Activated CD4-positive, alpha-beta T cell treated with anti-CD3 and anti-CD28 coated beads, Interleukin-2, amount 50 U/mL, for 24 hours (primary cell): ENCODE measurements at regions not wholly inside any gene's neighbourhood (a gene's known extent, or its start where the extent isn't known, plus 50 kb on each side); places are given as distances from the start of the nearest gene placed in this dataset.

Source experiments
- DNase-seq, 2 donors: peaks; one replicate each; pipeline ENCODE4 v3.0.0-alpha.2; 2020; ENCODE audit warnings: low read depth in 1 of 2, low spot score in 1 of 2

DNA sequence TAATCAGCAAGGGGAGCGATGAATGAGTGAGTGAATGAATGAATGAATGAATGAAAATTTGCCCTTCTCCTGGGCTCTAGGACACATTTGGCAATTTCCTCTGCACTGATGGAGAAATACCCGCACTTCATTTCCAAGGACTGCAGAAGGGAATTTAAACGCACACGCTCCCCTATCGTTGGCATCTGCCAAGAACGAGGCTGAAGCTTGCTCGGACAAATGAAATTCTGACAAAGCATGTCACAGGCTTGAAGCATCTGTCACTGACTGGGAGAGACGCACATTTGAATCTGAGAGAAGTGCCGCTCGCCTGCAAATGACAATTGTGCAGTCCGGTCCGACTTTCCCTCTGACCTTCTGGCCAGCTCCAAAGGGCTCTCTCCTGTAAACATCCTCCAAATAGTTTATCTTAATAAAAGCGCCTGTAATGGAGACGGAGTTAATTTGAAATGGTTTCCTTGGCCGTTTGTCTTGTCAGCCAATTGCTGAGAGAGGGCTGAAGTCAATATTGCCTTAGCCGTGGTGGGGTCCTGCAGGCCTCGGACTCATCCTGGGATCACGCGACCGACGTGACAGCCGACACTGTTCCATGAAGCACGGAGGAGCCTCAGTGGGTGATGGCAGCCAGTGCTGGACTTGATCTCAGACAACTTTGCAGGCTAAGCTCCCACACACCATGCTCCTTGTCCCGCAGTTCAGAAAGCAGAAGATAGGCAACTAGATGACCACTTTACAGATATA lies 260.7 kb downstream of the MN1 start:
- DNase-seq, result no peak

DNA sequence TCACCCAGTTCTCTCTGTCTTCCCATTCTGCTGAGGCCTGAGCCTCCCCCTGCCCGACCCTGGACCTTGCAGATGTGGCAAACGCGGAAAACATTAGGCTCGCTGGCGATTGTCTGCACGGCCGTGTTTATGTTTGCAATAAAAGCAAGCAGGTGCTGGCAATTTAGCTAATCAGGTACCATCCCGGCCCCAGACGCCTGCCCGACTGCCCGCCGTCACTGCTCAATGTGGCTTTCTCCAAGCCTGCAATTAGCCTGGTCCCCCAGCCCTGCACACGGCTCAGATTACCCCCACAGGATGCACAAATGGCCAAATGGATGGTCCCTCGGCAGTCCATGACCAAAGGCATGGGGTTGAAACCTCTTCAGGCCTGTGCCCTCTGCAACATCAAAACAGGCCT lies 259.7 kb downstream of the MN1 start:
- no peak for DNase-seq

DNA sequence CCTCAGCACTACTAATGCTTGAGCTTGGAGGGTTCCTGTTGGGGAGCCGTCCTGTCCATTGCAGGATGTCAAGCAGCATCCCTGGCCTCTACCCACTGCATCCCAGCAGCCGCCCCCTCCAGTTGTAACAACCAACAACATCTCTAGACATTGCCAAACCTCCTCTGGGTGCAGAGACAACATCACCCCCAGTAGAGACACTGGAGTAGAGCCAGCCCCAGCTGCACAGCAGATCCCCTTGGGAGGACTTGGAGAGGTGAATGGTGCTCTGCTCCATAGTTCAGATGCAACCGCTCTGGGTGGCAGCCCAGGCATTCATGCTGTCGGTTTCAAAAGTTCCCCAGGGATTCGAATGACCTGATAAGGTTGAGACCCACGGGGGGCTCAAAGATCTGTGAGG lies 259.0 kb downstream of the MN1 start:
- DNase-seq, result no peak

DNA sequence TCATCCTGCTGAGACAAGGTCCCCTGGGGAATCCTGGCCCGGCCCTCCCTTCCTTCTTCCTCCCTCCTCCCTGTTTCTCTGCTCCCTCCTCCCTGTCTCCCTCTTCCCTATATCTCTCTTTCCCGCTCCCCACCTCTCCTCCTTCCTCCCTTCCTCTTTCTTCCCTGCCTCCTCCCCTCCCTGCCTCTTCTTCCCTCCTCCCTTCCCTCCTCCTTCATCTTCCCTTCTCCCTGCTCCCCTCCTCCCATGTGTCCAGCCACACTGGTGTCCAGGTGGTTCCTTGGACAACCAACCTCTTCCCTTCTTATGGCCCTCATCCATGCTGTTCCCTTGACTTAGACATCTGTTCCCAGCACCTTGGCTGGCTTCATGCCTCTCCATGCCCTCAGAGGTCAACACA lies 258.1 kb downstream of the MN1 start:
- no peak for DNase-seq

DNA sequence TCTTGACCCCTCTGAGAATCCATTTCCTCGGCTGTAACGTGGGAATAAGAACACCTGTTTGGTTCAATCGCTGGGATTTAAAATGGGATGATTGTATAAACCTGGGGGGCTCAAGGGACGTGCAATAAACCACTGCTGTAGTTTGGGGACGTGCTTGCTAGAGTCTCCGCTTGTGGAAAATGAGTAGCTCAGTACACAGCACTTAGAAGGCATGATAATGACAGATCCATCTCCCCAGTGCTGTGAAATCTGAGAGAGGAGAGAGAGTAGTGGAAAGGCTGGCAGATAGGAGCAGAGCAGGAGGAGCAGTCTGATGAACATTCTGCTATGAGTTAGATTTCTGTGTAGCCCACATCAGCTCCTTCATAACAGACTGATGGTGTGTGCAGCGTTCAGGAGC lies 256.5 kb downstream of the MN1 start:
- DNase-seq, result no peak

DNA sequence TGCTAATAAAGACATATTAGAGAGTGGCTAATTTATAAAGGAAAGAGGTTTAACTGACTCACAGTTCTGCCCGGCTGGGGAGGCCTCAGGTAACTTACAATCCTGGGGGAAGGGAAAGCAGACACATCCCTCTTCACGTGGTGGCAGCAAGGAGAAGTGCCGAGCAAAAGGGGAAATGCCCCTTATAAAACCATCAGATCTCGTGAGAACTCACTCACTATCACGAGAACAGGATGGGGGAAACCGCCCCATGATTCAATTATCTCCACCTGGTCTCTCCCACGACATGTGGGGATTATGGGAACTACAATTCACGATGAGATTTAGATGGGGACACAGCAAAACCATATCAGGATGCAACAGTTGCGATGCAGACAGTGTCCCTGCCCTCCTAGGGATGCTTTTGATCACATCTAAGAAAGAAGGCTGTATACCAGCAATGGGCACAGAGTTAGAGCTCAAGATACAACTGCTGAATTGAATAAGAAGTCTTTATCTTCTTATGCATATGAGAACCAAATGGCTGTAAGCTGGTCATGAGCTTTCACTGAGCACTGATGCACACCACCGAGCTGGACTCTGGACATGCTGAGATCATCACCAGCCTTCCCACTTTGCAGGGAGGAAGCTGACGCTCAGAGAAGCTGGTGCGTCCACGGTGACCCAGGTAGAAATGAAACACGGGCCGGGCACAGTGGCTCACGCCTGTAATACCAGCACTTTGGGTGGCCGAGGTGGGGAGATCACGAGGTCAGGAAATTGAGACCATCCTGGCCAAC lies 255.2 kb downstream of the MN1 start:
- DNase-seq, result no peak

DNA sequence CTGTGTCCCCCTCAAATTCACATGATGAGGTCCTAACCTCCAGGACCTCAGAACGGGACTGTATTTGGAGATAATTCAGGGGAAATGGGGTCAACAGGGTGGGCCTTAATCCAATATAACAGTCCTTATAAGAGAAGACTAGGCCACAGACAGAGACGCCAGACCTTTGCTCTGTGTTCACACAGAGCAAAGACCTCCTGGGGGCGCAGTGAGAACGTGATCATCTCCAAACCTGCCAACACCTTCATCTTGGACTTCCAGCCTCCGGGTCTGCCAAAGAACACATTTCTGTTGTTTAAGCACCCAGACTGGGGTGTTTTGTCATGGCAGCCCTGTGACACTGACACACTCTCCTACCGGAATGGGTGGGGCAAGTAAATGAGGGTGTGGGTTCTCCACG lies 250.2 kb downstream of the MN1 start:
- no peak for DNase-seq

DNA sequence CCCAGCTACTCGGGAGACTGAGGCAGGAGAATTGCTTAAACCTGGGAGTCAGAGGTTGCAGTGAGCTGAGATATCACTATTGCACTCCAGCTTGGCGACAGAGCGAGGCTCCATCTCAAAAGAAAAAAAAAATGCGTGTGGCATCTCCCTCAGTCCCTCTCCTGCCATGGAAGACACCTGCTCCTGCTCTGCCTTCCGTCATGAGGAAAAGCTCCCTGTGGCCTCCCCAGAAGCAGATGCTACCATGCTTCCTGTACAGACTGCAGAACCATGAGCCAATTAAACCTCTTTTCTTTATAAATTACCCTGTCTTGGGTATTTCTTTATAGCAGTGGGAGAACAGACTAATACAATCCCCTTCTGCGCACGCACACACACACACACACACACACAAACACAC lies 249.4 kb downstream of the MN1 start:
- no peak for DNase-seq

DNA sequence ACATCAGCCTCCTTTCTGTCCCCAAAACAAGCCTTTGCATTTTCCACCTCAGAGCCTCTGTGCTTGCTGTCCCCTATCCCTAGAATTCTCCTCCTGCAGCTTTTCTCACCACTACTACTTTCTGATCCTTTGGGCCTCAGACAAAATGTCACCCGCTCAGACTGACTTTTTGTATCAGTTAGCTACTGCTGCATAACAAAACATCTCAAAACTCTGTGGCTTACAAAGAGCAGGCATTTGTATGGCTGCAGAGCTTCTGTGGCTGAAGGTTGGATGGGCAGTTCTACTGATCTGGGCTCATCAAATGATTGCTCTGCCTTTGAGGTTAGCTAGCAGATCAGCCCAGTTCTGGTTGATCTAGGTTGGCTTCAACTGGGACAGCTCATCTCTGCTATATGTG lies 248.7 kb downstream of the MN1 start:
- no peak for DNase-seq

DNA sequence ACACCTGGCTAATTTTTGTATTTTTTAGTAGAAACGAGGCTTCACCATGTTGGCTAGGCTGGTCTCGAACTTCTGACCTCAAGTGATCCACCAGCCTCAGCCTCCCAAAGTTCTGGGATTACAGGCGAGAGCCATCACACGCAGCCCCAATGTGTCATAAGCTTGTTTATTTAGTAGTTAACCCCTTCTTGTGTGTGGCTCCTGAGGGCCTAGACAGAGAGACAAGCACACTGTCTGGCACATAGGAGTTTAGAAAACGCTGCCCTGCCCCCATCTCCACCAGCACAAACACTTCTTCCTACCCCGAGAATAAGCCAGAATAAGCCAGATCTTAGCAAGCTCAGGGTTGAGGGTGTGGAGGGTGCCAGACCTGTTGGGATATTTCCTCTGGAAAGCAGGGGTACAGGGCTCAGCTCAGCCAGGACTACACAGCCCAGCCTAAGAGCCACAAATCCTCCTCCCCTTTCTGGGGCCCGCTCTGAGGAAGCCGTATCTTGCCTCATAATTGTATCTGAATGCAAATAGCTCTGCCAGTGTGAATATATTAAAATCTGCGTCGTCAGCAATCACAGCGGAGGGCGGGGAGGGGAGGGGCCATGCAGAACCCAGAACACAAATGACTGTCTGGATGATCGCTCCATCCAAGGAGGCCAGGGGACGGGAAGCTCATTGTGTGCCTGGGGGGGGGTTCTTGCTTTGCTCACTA lies 247.3 kb downstream of the MN1 start:
- no peak for DNase-seq

DNA sequence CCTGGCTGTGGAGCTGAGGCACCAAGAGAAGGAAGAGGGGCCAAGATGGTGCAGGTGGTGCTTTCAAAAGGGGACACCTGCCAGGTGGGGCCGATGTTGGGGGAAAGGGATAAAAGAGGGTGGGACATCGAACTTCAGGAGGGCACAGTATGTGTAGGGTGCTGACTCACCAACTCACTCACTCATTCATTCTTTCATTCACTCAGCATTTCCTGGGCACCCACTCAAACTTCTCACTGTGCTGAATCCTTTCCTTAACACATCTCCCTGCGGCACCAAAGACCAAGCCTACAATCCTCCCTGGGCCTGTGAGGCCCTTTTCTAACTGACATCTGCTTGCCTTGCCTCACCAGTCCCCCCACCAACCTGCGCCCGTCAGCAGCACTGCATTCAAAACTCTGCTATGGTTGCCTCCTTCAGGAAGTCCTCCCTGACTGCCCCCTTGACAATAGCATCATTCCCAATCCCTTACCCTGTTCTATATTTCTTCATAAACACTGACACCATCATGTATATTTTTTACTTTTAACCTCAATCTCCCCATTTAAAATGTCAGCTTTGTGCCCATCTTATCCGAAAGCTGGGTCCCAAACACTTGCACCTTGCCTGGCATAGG lies 246.6 kb downstream of the MN1 start:
- no peak for DNase-seq

DNA sequence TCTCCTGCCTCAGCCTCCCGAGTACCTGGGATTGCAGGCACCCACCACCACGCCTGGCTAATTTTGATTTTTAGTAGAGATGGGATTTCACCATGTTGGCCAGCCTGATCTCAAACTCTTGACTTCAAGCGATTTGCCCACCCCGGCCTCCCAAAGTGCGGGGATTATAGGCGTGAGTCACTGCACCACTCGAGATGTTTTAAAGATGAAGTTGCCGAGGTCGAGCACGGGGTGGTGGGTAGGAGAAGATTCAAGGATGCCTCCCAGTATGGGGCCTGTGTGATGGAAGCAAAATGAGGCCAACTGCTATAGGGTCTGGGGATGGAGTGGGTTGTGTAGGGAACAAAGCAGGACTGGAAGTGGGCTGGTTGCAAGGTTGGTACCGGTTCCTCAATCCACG lies 245.2 kb downstream of the MN1 start:
- DNase-seq, result no peak

DNA sequence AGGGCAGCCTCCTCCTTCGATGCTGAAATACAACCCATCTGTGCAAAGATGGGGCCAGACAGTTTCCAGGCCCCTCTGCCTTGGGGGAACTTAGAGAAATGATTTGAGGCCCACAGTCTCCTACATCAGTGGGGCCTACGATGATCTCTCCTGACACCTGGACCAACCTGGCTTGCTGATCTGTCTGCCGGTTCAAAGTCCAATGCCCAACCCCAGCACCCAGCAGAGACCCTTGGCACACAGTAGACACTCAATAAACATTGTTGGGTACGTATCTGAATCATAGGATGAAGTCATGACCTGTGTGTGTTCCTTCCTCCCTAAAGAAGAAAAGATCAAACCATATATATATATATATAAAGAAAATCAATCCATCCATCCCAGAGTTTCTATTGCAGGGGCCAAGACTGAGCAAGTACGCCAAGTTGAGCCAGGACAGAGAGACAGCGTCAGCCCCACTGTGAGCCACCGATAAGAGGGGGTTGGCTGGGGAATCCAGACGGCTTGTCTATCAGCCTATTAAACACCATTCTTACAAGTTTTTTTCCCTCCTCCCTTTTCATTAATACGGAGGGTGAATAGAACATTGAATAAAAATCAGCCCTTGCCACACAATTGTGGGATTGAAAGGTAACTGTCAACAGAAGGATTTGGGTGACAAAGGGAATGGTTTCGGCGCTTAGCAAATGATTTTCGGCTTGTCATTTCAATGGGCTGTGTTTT lies 244.1 kb downstream of the MN1 start:
- no peak for DNase-seq

DNA sequence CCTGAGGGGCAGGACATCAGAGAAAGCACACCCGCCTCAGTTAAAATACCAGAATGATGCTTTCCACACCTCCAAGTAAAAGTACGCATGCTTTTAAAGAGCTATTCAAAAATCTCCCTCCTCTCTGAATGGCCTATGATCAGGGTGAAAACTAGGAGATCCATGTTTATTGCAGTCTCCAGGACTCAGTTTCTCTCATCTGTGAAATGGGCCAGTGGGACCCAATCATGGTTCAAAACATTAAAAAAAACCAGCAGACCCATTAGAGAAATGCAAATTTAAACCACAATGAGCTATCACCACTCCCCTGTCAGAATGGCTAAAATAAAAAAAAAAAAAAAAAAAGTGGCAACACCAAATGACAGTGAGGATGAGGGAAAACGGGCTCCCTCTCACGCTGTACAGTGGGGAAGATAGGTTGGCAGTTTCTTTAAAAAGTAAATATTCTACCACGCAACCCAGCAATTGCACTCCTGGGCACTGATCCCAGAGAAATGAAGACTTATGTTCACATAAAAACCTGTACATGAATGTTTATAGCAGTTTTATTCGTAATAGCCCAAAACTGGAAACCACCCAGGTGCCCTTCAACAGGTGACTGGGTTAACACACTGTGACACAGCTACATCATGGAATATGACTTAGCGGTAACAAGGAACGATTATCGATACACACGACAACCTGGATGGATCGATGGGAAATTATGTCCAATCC lies 242.7 kb downstream of the MN1 start:
- DNase-seq, result no peak

DNA sequence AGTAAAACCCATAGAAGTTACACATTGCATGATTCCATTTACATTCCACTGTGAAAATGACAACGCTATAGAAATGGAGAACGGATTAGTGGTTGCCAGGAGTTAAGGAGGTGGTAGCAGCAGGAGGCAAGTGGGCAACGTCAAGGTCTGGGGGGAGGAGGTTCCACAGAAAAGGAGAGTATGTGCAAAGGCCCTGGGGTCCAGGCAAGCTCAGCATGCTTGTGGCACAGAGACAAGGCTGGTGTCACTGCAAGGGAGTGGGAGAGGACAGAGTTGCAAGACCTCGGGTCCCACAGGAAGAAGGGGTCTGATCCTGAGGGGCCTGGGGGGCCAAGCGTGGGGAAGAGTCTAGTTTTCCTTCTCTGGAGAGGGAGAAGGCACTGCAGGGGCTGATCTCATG lies 240.8 kb downstream of the MN1 start:
- no peak for DNase-seq

DNA sequence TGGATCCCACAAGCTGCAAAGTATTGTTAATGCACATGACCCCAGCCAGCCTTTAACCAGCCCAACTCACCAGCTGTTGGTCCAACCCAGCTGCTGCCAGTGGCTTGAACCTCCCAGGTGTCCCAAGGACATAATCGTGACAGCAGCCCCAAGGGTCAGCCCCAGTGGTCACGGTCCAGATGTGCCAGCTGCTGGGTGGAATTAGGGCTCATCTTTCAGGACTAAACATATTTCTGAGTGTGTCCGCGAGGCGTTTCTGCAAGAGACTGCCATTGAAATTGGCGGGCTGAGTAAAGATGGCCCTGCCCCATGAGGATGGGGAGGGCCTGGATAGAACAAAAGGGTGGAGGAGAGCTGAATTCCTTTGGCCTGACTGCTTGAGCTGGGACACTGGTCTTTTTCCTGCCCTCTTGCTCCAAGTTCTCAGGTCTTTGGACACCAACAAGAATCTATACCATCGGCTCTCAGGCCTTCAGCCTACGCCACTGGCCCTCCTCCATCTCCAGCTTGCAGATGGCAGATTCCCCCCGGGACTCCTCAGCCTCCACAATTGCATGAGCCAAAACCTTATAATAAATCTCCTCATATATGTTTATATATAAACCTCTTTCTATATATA lies 240.2 kb downstream of the MN1 start:
- no peak for DNase-seq

DNA sequence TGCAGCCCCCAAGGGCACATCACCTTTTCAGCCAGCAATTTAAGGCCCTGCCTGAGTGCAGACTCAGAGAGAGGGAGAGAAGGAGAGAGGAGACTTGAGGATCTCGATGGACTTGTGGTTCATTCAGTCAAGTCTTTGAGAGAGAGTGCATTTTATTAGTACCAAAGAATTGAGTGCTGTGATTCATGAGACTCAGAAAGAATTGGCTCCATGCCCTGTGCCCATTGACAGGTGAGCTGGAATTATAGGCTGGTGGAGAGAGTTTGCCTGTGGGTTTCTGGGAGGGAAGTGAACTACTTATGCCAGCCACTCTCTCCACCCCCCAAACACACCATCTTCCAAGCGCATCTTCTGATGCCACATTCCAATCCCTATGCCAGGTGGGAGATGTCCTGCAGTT lies 236.8 kb downstream of the MN1 start:
- DNase-seq, result no peak

DNA sequence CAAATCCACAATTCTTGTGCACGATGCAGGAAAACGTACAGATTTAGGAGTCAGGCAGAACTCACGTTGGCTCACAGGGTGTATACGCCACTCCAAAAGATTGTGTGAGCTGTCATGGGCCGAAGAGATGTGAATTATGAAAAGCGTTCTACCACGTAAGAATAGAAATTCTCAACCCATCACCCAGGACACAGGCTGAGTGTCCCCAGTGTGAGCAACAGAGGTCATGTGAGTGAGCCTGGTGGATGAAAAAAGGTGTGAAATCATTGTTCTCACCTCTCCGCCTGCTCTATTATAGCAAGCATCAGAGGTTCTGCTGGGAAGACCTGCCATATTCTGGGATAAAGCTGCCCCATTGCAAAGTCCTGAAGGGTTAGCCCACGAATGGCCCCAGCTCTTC lies 235.0 kb downstream of the MN1 start:
- DNase-seq, result no peak

DNA sequence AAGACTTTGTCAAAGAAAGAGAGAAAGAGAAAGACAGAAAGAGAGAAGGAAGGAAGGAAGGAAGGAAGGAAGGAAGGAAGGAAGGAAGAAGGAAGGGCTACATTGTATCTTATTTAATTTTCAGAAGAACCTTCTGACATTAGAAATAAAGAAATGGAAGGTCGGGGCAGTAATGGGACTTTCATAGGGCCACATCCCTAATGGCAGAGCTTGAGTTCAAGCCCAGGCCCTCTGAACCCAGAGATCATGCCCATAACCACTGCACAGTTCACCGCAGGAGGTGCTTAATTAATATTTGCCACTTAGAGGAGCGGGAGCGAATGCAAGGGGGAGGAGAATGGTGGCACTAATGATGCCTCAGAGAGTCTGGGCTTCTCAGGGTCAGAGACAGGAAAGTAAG lies 233.3 kb downstream of the MN1 start:
- no peak for DNase-seq
